GM21825 (cell line): ENCODE measurements at regions not wholly inside any gene's neighbourhood (a gene's known extent, or its start where the extent isn't known, plus 50 kb on each side); places are given as distances from the start of the nearest gene placed in this dataset.
A peak's percentile ranks its signal among the peaks of the same experiment; 100 is the strongest.

Experiments
- ATAC-seq: cut with Tn5 transposase; IDR thresholded peaks from one replicate; pipeline ENCODE4 v1.9.1; 2021; ENCODE audit warnings: mild to moderate bottlenecking, moderate library complexity; ENCODE audit not compliant: unreplicated experiment

GRCh38 chr3:130838898-130839600 is 54.8 kb upstream of the ATP2C1 start:
- ATAC-seq = no peak

- ATAC-seq = peak; percentile 70
Observed at GRCh38 chr3:130839813-130840212, 54.1 kb upstream of the ATP2C1 start.

- no peak for ATAC-seq
Observed at GRCh38 chr3:130841357-130841756, 52.5 kb upstream of the ATP2C1 start.

- no peak for ATAC-seq
Observed at GRCh38 chr3:130843441-130843840, 50.4 kb upstream of the ATP2C1 start.
